Smooth muscle cell of the brain vasculature (primary cell): ENCODE measurements at regions not wholly inside any gene's neighbourhood (a gene's known extent, or its start where the extent isn't known, plus 50 kb on each side); places are given as distances from the start of the nearest gene placed in this dataset.
"Not testable (repeated sequence)": the region's sequence is repeated elsewhere in the genome, so short reads cannot be mapped to it uniquely, and the experiment has no call there.

ENCODE experiments used
- DNase-seq: peaks from one replicate; pipeline ENCODE4 v3.0.0-alpha.2; 2012; ENCODE audit warnings: low read depth, low spot score

- DNase-seq, result no peak
These were observed 935.2 kb downstream of the TRAM1L1 start for GRCh38 chr4:116150152-116150551.

- no peak for DNase-seq
These were observed 942.2 kb downstream of the TRAM1L1 start for GRCh38 chr4:116143198-116143597.

- no peak for DNase-seq
These were observed 952.4 kb downstream of the TRAM1L1 start for GRCh38 chr4:116132946-116133345.

- no peak for DNase-seq
These were observed 958.6 kb downstream of the TRAM1L1 start for GRCh38 chr4:116126794-116127193.

GRCh38 chr4:116122124-116122523 lies 963.3 kb downstream of the TRAM1L1 start:
- no peak for DNase-seq

GRCh38 chr4:116118221-116118620 lies 967.2 kb downstream of the TRAM1L1 start:
- peak; percentile 79 for DNase-seq

GRCh38 chr4:116112861-116113260 lies 972.5 kb downstream of the TRAM1L1 start:
- DNase-seq, result not testable (repeated sequence)

GRCh38 chr4:116110713-116111112 lies 974.7 kb downstream of the TRAM1L1 start:
- no peak for DNase-seq

- DNase-seq, result no peak
These were observed 976.8 kb downstream of the TRAM1L1 start for GRCh38 chr4:116108606-116109005.

- DNase-seq, result no peak
These were observed 984.1 kb downstream of the TRAM1L1 start for GRCh38 chr4:116101321-116101720.

GRCh38 chr4:116099596-116099995 lies 985.8 kb downstream of the TRAM1L1 start:
- DNase-seq, result no peak

GRCh38 chr4:116097353-116097752 lies 983.9 kb upstream of the NDST4 start:
- DNase-seq, result not testable (repeated sequence)

GRCh38 chr4:116092961-116093360 lies 979.5 kb upstream of the NDST4 start:
- no peak for DNase-seq

GRCh38 chr4:116088771-116089170 lies 975.4 kb upstream of the NDST4 start:
- DNase-seq, result no peak

GRCh38 chr4:116082808-116083366 lies 969.5 kb upstream of the NDST4 start:
- DNase-seq, result no peak

- DNase-seq, result no peak
These were observed 959.6 kb upstream of the NDST4 start for GRCh38 chr4:116073051-116073450.

GRCh38 chr4:116070283-116070682 lies 956.9 kb upstream of the NDST4 start:
- no peak for DNase-seq

- no peak for DNase-seq
These were observed 953.4 kb upstream of the NDST4 start for GRCh38 chr4:116066711-116067245.

- no peak for DNase-seq
These were observed 950.9 kb upstream of the NDST4 start for GRCh38 chr4:116064331-116064730.

- no peak for DNase-seq
These were observed 945.9 kb upstream of the NDST4 start for GRCh38 chr4:116059361-116059760.

- DNase-seq, result no peak
These were observed 944.7 kb upstream of the NDST4 start for GRCh38 chr4:116058129-116058528.

- no peak for DNase-seq
These were observed 942.7 kb upstream of the NDST4 start for GRCh38 chr4:116055857-116056827.

- DNase-seq, result no peak
These were observed 913.9 kb upstream of the NDST4 start for GRCh38 chr4:116027311-116027710.
